Gastroesophageal sphincter (tissue), 4 donors: ENCODE measurements at regions not wholly inside any gene's neighbourhood (a gene's known extent, or its start where the extent isn't known, plus 50 kb on each side); places are given as distances from the start of the nearest gene placed in this dataset.
"Not testable (repeated sequence)": the region's sequence is repeated elsewhere in the genome, so short reads cannot be mapped to it uniquely, and the experiment has no call there.

Experiments used
- ATAC-seq: fragments of 150-250 bp; one replicate; pipeline ENCODE4 v1.9.1; 2016; ENCODE audit warnings: mild to moderate bottlenecking, moderate library complexity
- H3K27ac ChIP-seq, 4 donors: fragments of 200-600 bp; sonication (generic) in 3 of 4; 1 replicate in 3 of 4; 2 replicates in 1 of 4; pipeline ENCODE4 v1.5.1; 2016 to 2019
- H3K27me3 ChIP-seq: fragments of 200-600 bp; sonication (generic); one replicate; pipeline ENCODE4 v1.5.1; 2019
- H3K36me3 ChIP-seq, 2 donors: fragments of 200-600 bp; sonication (generic); one replicate each; pipeline ENCODE4 v1.5.1; 2019; ENCODE audit warnings: control low read depth in 1 of 2
- H3K4me1 ChIP-seq, 3 donors: fragments of 200-600 bp; sonication (generic); 1 replicate in 2 of 3; 2 replicates in 1 of 3; pipeline ENCODE4 v1.5.1; 2016 to 2019; ENCODE audit warnings: control low read depth in 2 of 3
- H3K4me3 ChIP-seq, 2 donors: fragments of 200-600 bp; sonication (generic); one replicate each; pipeline ENCODE4 v1.5.1; 2019; ENCODE audit warnings: mild to moderate bottlenecking in 1 of 2, moderate library complexity in 1 of 2
- H3K9me3 ChIP-seq, 3 donors: fragments of 200-600 bp; sonication (generic); one replicate each; pipeline ENCODE4 v1.5.1; 2017 to 2019; ENCODE audit warnings: control low read depth in 2 of 3
- CTCF ChIP-seq, 4 experiments: fragments of 200-600 bp in 2 of 4; fragments of 450-650 bp in 2 of 4; sonication (generic) in 1 of 4; IDR thresholded peaks; one replicate each; pipeline ENCODE4 v1.5.1; 2017 to 2019; ENCODE audit warnings: antibody characterized with exemption in 4 of 4, mild to moderate bottlenecking in 2 of 4, moderate library complexity in 2 of 4
- EP300 ChIP-seq: sonication (generic); formaldehyde crosslinking; IDR thresholded peaks from one replicate; pipeline ENCODE4 v1.6.1; 2017; ENCODE audit warnings: antibody characterized with exemption, mild to moderate bottlenecking
- POLR2A ChIP-seq, 2 donors: fragments of 450-650 bp; IDR thresholded peaks; one replicate each; pipeline ENCODE4 v1.6.1; 2017; ENCODE audit warnings: antibody characterized with exemption in 2 of 2, mild to moderate bottlenecking in 2 of 2, moderate library complexity in 1 of 2
- POLR2AphosphoS5 ChIP-seq: sonication (generic); formaldehyde crosslinking; IDR thresholded peaks from one replicate; pipeline ENCODE4 v1.6.1; 2017; ENCODE audit warnings: antibody characterized with exemption
- WGBS, 2 donors: methylation state at CpG; one replicate each; pipeline ENCODE4 v1.1.5; 2018; ENCODE audit warnings: low coverage in 1 of 2; 5-methylcytosine and 5-hydroxymethylcytosine counted together

GRCh38 chr12:83244001-83244400 lies 557.3 kb downstream of the TMTC2 start:
- no peaks in the 10 kb centered on the region for H3K36me3 ChIP-seq
- H3K27ac ChIP-seq = no peak overlapping the region
- no peaks in the 10 kb centered on the region for H3K27me3 ChIP-seq
- ATAC-seq = no peak
- TF ChIP-seq POLR2A (IDR thresholded peaks at IDR 0.05) (no peak), EP300 (no peak), POLR2AphosphoS5 (no peak), CTCF (IDR thresholded peaks at IDR 0.05) (no peak)
- no peaks in the 10 kb centered on the region for H3K4me1 ChIP-seq
- no peak overlapping the region for H3K4me3 ChIP-seq
- H3K9me3 ChIP-seq = no peaks in the 10 kb centered on the region

GRCh38 chr12:83233987-83234386 lies 547.3 kb downstream of the TMTC2 start:
- H3K4me3 ChIP-seq, H3K27me3 ChIP-seq, H3K36me3 ChIP-seq, H3K27ac ChIP-seq, ATAC-seq, H3K4me1 ChIP-seq: not testable (repeated sequence)
- peaks cover 0 to 11% (median 0%) of the 10 kb centered on the region in 3 donors for H3K9me3 ChIP-seq

GRCh38 chr12:83226960-83227359 lies 540.3 kb downstream of the TMTC2 start:
- H3K27ac ChIP-seq, H3K4me1 ChIP-seq, H3K9me3 ChIP-seq, ATAC-seq, H3K36me3 ChIP-seq, H3K4me3 ChIP-seq, H3K27me3 ChIP-seq: not testable (repeated sequence)

- Histone ChIP-seq H3K27me3 (no peaks in the 10 kb centered on the region), H3K4me1 (no peaks in the 10 kb centered on the region), H3K9me3 (no peaks in the 10 kb centered on the region), H3K4me3 (no peak overlapping the region), H3K36me3 (no peaks in the 10 kb centered on the region), H3K27ac (no peak overlapping the region)
- WGBS, 2 donors = 91 to 97% methylated on average over 3 of the region's 3 CpGs
- no peak for ATAC-seq
- TF ChIP-seq EP300 (no peak), POLR2A (IDR thresholded peaks at IDR 0.05) (no peak), POLR2AphosphoS5 (no peak), CTCF (IDR thresholded peaks at IDR 0.05) (no peak)
These were observed 539.1 kb downstream of the TMTC2 start for GRCh38 chr12:83225806-83226205.

GRCh38 chr12:83224012-83224411 lies 537.3 kb downstream of the TMTC2 start:
- H3K36me3 ChIP-seq = no peaks in the 10 kb centered on the region
- no peaks in the 10 kb centered on the region for H3K9me3 ChIP-seq
- no peak for TF ChIP-seq CTCF (IDR thresholded peaks at IDR 0.05)
- TF ChIP-seq POLR2A (IDR thresholded peaks at IDR 0.05) = no peak
- TF ChIP-seq POLR2AphosphoS5 = no peak
- no peak overlapping the region for H3K27ac ChIP-seq
- ATAC-seq = no peak
- H3K27me3 ChIP-seq = no peaks in the 10 kb centered on the region
- no peak overlapping the region for H3K4me3 ChIP-seq
- WGBS, 2 donors = 52 to 71% methylated on average over 5 of the region's 5 CpGs
- no peaks in the 10 kb centered on the region for H3K4me1 ChIP-seq

- Histone ChIP-seq H3K27me3 (no peaks in the 10 kb centered on the region), H3K27ac (no peak overlapping the region), H3K9me3 (no peaks in the 10 kb centered on the region), H3K4me1 (no peaks in the 10 kb centered on the region), H3K36me3 (no peaks in the 10 kb centered on the region), H3K4me3 (no peak overlapping the region)
- TF ChIP-seq POLR2AphosphoS5 (no peak), EP300 (no peak), POLR2A (IDR thresholded peaks at IDR 0.05) (no peak), CTCF (IDR thresholded peaks at IDR 0.05) (no peak)
- ATAC-seq = no peak
- WGBS, 2 donors = 94 to 100% methylated on average over 2 of the region's 2 CpGs
These were observed 534.1 kb downstream of the TMTC2 start for GRCh38 chr12:83220774-83221173.
